Gastrocnemius medialis (tissue), 4 donors: ENCODE measurements at regions not wholly inside any gene's neighbourhood (a gene's known extent, or its start where the extent isn't known, plus 50 kb on each side); places are given as distances from the start of the nearest gene placed in this dataset.

ENCODE experiments used
- POLR2A ChIP-seq, 2 donors: fragments of 450-650 bp; IDR thresholded peaks; one replicate each; pipeline ENCODE4 v1.6.1; 2017; ENCODE audit warnings: antibody characterized with exemption in 2 of 2, mild to moderate bottlenecking in 2 of 2, moderate library complexity in 2 of 2
- TF ChIP-seq, protein P1 (sequence below), 5 experiments: fragments of 450-650 bp in 3 of 5; fragments of 200-600 bp in 2 of 5; sonication (generic) in 2 of 5; IDR thresholded peaks in 4 of 5; conservative IDR thresholded peaks in 1 of 5; 1 replicate in 4 of 5; 2 replicates in 1 of 5; pipeline ENCODE4 v1.5.1; 2016 to 2019; ENCODE audit warnings: antibody characterized with exemption in 5 of 5, mild to moderate bottlenecking in 3 of 5, moderate library complexity in 3 of 5

DNA sequence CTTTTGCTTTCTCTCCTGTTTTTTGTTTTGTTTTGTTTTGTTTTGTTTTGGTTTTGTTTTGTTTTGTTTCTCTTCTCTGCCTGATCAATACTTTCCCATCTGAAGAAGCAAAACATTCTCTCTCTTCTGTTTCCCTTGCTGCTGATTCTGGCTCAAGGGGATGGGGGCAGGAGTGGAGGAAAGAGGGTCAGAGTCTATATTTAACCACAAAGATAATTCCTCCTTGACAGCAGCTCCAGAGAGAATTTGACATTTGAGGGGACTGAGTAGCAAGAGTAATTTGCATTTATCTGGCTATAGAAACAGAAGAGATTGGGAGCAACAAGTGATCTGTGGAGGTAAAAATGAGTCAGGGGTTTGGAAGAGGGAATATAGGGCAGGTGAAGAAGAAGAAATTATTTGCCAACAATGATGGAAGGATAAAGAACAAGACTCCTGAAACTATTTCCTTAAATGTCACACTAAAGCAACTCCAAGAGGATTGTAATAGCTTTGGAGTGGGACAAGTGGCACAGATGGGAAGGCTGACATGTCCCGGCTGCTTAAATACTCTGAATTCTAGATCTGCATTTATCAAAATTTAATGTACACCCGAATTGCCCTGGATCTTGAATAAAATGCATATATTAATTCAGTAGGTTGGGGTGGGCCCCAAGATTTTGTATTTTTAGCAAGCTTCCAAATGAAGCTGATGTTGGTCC is 349.3 kb upstream of the PLXNA2 start:
- TF ChIP-seq, protein P1, sequence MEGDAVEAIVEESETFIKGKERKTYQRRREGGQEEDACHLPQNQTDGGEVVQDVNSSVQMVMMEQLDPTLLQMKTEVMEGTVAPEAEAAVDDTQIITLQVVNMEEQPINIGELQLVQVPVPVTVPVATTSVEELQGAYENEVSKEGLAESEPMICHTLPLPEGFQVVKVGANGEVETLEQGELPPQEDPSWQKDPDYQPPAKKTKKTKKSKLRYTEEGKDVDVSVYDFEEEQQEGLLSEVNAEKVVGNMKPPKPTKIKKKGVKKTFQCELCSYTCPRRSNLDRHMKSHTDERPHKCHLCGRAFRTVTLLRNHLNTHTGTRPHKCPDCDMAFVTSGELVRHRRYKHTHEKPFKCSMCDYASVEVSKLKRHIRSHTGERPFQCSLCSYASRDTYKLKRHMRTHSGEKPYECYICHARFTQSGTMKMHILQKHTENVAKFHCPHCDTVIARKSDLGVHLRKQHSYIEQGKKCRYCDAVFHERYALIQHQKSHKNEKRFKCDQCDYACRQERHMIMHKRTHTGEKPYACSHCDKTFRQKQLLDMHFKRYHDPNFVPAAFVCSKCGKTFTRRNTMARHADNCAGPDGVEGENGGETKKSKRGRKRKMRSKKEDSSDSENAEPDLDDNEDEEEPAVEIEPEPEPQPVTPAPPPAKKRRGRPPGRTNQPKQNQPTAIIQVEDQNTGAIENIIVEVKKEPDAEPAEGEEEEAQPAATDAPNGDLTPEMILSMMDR (IDR thresholded peaks at IDR 0.05 in 4 of 5, conservative IDR thresholded peaks at IDR 0.05 in 1 of 5) = no peak
- no peak for TF ChIP-seq POLR2A (IDR thresholded peaks at IDR 0.05)
